Loucy (cell line): ENCODE measurements at regions not wholly inside any gene's neighbourhood (a gene's known extent, or its start where the extent isn't known, plus 50 kb on each side); places are given as distances from the start of the nearest gene placed in this dataset.

Source experiments
- H2AFZ ChIP-seq: fragments of 200-600 bp; sonication (generic); 2 replicates; pipeline ENCODE4 v1.6.0; 2016; ENCODE audit warnings: antibody characterized with exemption, mild to moderate bottlenecking, low read length, moderate library complexity
- H3F3A ChIP-seq: fragments of 200-600 bp; 2 replicates; pipeline ENCODE4 v1.6.0; 2016; ENCODE audit warnings: antibody characterized with exemption, low read depth, mild to moderate bottlenecking
- H3K27me3 ChIP-seq: fragments of 200-600 bp; sonication (generic); 2 replicates; pipeline ENCODE4 v1.6.1; 2014; ENCODE audit warnings: low read length, mild to moderate bottlenecking; ENCODE audit not compliant: insufficient read depth, poor library complexity, severe bottlenecking
- H3K36me3 ChIP-seq: fragments of 200-600 bp; sonication (generic); 2 replicates; pipeline ENCODE4 v1.6.1; 2016; ENCODE audit warnings: low read length; ENCODE audit not compliant: insufficient read depth
- H3K4me1 ChIP-seq: fragments of 200-600 bp; sonication (generic); 2 replicates; pipeline ENCODE4 v1.5.1; 2014; ENCODE audit warnings: low read length, mild to moderate bottlenecking; ENCODE audit not compliant: insufficient read depth, poor library complexity, severe bottlenecking
- H3K4me2 ChIP-seq: fragments of 200-600 bp; sonication (generic); 2 replicates; pipeline ENCODE4 v1.6.0; 2014; ENCODE audit warnings: antibody characterized with exemption, low read length, low read depth, mild to moderate bottlenecking; ENCODE audit not compliant: poor library complexity, severe bottlenecking
- H3K4me3 ChIP-seq: fragments of 200-600 bp; sonication (generic); 2 replicates; pipeline ENCODE4 v1.5.1; 2014; ENCODE audit warnings: low read length, mild to moderate bottlenecking, mixed read lengths; ENCODE audit not compliant: poor library complexity, severe bottlenecking
- H3K79me2 ChIP-seq: fragments of 200-600 bp; sonication (generic); 2 replicates; pipeline ENCODE4 v1.6.1; 2014; ENCODE audit warnings: low read length; ENCODE audit not compliant: insufficient read depth
- H3K9ac ChIP-seq: fragments of 200-600 bp; sonication (generic); 2 replicates; pipeline ENCODE4 v1.6.0; 2014; ENCODE audit warnings: mild to moderate bottlenecking, low read depth, low read length, moderate library complexity; ENCODE audit not compliant: poor library complexity, severe bottlenecking
- H3K9me2 ChIP-seq: fragments of 200-600 bp; sonication (generic); replicated peaks from 2 replicates; pipeline ENCODE4 v1.6.1; 2016; ENCODE audit warnings: low read depth, low read length, mixed read lengths
- H3K9me3 ChIP-seq: fragments of 200-600 bp; sonication (generic); 2 replicates; pipeline ENCODE4 v1.6.1; 2014; ENCODE audit warnings: mild to moderate bottlenecking, antibody characterized with exemption, low read length, low read depth; ENCODE audit not compliant: insufficient read depth
- H4K20me1 ChIP-seq: fragments of 200-600 bp; sonication (generic); 2 replicates; pipeline ENCODE4 v1.6.0; 2014; ENCODE audit warnings: antibody characterized with exemption, low read length, mild to moderate bottlenecking; ENCODE audit not compliant: insufficient read depth, poor library complexity, severe bottlenecking
- EZH2phosphoT487 ChIP-seq: fragments of 200-600 bp; IDR thresholded peaks from 2 replicates; pipeline ENCODE4 v1.6.1; 2018; ENCODE audit warnings: antibody characterized with exemption, mild to moderate bottlenecking, moderate library complexity, borderline replicate concordance
- TF ChIP-seq, protein P1 (sequence below): fragments of 200-600 bp; sonication (generic); conservative IDR thresholded peaks from 2 replicates; pipeline ENCODE4 v1.5.1; 2014; ENCODE audit warnings: mild to moderate bottlenecking, antibody characterized with exemption, low read length

DNA sequence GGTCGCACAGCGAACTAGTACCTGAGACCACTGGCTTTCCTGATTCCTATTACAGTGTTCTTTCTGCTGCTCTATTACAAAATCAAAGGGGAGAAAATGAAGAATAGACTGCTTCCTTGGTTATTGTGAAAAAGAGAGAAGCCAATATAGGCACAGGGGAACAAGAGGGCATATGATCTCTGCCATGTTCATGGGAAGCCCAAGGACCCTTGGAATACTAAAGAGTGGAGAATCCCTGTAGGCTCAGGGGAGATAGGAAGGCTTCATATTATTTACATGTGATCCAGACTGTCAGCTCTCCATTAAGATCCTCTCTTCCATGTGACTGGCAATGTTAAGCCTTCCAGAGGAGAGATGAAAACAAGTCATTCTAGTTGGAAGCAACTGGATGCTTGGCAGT is 135.7 kb upstream of the MYCN start:
- Histone ChIP-seq H3K9me3 (no peaks in the 10 kb centered on the region), H3F3A (no peaks in the 10 kb centered on the region), H3K9me2 (no peaks in the 10 kb centered on the region), H3K9ac (no peak overlapping the region), H3K79me2 (no peaks in the 10 kb centered on the region), H3K36me3 (no peaks in the 10 kb centered on the region), H2AFZ (no peak overlapping the region), H3K4me2 (no peak overlapping the region), H3K27me3 (no peaks in the 10 kb centered on the region), H4K20me1 (no peaks in the 10 kb centered on the region), H3K4me1 (no peaks in the 10 kb centered on the region), H3K4me3 (no peak overlapping the region)
- TF ChIP-seq, protein P1, sequence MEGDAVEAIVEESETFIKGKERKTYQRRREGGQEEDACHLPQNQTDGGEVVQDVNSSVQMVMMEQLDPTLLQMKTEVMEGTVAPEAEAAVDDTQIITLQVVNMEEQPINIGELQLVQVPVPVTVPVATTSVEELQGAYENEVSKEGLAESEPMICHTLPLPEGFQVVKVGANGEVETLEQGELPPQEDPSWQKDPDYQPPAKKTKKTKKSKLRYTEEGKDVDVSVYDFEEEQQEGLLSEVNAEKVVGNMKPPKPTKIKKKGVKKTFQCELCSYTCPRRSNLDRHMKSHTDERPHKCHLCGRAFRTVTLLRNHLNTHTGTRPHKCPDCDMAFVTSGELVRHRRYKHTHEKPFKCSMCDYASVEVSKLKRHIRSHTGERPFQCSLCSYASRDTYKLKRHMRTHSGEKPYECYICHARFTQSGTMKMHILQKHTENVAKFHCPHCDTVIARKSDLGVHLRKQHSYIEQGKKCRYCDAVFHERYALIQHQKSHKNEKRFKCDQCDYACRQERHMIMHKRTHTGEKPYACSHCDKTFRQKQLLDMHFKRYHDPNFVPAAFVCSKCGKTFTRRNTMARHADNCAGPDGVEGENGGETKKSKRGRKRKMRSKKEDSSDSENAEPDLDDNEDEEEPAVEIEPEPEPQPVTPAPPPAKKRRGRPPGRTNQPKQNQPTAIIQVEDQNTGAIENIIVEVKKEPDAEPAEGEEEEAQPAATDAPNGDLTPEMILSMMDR: no peak
- TF ChIP-seq EZH2phosphoT487: no peak

GRCh38 chr2:15805206-15805605 is 135.1 kb upstream of the MYCN start:
- no peaks in the 10 kb centered on the region for H3F3A ChIP-seq
- H3K79me2 ChIP-seq: no peaks in the 10 kb centered on the region
- H4K20me1 ChIP-seq: no peaks in the 10 kb centered on the region
- H3K9ac ChIP-seq: no peak overlapping the region
- H3K36me3 ChIP-seq: no peaks in the 10 kb centered on the region
- H3K4me1 ChIP-seq: no peaks in the 10 kb centered on the region
- no peak overlapping the region for H2AFZ ChIP-seq
- no peaks in the 10 kb centered on the region for H3K27me3 ChIP-seq
- no peaks in the 10 kb centered on the region for H3K9me2 ChIP-seq
- no peak overlapping the region for H3K4me3 ChIP-seq
- no peak for TF ChIP-seq EZH2phosphoT487
- TF ChIP-seq, protein P1: no peak
- H3K4me2 ChIP-seq: no peak overlapping the region
- H3K9me3 ChIP-seq: no peaks in the 10 kb centered on the region

DNA sequence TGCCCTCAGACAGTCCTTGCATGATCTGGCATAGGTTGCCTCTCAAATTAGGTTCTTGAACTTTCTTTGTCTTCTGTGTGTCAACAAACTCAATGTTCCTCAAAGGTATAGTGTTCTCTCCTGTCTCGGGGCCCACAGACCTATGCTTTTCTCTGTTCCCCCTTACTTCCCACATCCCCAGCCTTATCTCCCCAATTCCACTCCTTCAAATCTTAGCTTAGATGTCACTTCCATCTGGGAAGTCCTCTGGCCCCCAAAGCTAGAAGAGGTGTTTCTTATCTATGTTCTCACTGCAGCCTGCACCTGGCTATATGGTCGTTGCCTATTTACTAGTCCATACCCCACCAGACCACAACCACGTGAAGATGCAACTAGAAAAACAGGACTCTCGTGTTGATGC is 134.6 kb upstream of the MYCN start:
- TF ChIP-seq EZH2phosphoT487: no peak
- TF ChIP-seq, protein P1: no peak
- no peaks in the 10 kb centered on the region for H4K20me1 ChIP-seq
- H3K4me2 ChIP-seq: no peak overlapping the region
- no peaks in the 10 kb centered on the region for H3K9me2 ChIP-seq
- H3K27me3 ChIP-seq: no peaks in the 10 kb centered on the region
- H3K9me3 ChIP-seq: no peaks in the 10 kb centered on the region
- H3K36me3 ChIP-seq: no peaks in the 10 kb centered on the region
- H3K9ac ChIP-seq: no peak overlapping the region
- no peaks in the 10 kb centered on the region for H3F3A ChIP-seq
- H3K79me2 ChIP-seq: no peaks in the 10 kb centered on the region
- H2AFZ ChIP-seq: no peak overlapping the region
- H3K4me1 ChIP-seq: no peaks in the 10 kb centered on the region
- H3K4me3 ChIP-seq: no peak overlapping the region
